K562 (cell line): ENCODE measurements at regions not wholly inside any gene's neighbourhood (a gene's known extent, or its start where the extent isn't known, plus 50 kb on each side); places are given as distances from the start of the nearest gene placed in this dataset.
"Not testable (repeated sequence)": the region's sequence is repeated elsewhere in the genome, so short reads cannot be mapped to it uniquely, and the experiment has no call there.

Source experiments
- ELF4 ChIP-seq: fragments of 450-650 bp; formaldehyde crosslinking; IDR thresholded peaks from 2 replicates; pipeline ENCODE4 v1.4.0; 2022; ENCODE audit warnings: missing genetic modification characterization
- RAD21 ChIP-seq, 2 experiments: fragments of 250-450 bp in 1 of 2; fragments of 450-650 bp in 1 of 2; sonication (Bioruptor Pico) in 1 of 2; formaldehyde crosslinking in 1 of 2; IDR thresholded peaks in 1 of 2; conservative IDR thresholded peaks in 1 of 2; 2 replicates each; pipeline versions ENCODE4 v1.4.0 to v1.8.0; 2020 to 2022; ENCODE audit warnings: mild to moderate bottlenecking in 2 of 2, moderate library complexity in 1 of 2
- TF ChIP-seq, protein P1 (sequence below), 2 experiments: fragments of 450-650 bp; formaldehyde crosslinking in 1 of 2; IDR thresholded peaks; 2 replicates each; pipeline versions ENCODE4 v1.4.0 to v1.6.1; 2014 to 2020; ENCODE audit warnings: mild to moderate bottlenecking in 2 of 2, borderline replicate concordance in 1 of 2, low read depth in 1 of 2
- TF ChIP-seq, protein P2 (sequence below): fragments of 450-650 bp; IDR thresholded peaks from 2 replicates; pipeline ENCODE4 v1.6.1; 2016; ENCODE audit warnings: borderline replicate concordance
- TF ChIP-seq, protein P3 (sequence below): sonication (generic); formaldehyde crosslinking; IDR thresholded peaks from 2 replicates; pipeline ENCODE4 v1.9.0; 2022; ENCODE audit warnings: mild to moderate bottlenecking, missing genetic modification reagents
- TF ChIP-seq, protein P4 (sequence below), 3 experiments: IDR thresholded peaks in 2 of 3; conservative IDR thresholded peaks in 1 of 3; 2 replicates each; pipeline ENCODE4 v1.5.1; 2011 to 2012; ENCODE audit warnings: low read length in 3 of 3, mild to moderate bottlenecking in 3 of 3, control low read depth in 2 of 3, improper control_type of control experiment in 1 of 3, inconsistent platforms in 1 of 3, low read depth in 1 of 3, mixed read lengths in 1 of 3, moderate library complexity in 1 of 3; ENCODE audit not compliant: insufficient read depth in 2 of 3

DNA sequence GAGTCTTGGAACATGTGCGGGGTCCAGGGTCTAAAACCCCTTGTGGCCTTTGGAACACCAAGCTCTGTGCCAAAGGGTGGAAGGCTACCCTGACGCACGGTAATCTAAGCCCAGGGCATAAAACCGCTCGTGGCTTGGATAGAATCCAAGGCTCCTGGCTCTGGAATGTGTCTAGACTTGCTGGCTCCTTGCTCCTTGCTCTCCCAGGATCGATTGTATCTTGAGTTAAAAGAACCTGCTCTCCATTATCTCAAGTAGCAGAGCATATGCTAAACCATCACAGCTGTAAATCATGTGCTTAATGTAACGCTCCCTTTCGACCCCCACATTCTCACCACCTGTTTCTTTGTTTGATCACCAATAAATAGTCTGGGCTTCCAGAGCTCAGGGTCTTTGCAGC is 50.3 kb downstream of the TLCD4 start:
- TF ChIP-seq, protein P1, sequence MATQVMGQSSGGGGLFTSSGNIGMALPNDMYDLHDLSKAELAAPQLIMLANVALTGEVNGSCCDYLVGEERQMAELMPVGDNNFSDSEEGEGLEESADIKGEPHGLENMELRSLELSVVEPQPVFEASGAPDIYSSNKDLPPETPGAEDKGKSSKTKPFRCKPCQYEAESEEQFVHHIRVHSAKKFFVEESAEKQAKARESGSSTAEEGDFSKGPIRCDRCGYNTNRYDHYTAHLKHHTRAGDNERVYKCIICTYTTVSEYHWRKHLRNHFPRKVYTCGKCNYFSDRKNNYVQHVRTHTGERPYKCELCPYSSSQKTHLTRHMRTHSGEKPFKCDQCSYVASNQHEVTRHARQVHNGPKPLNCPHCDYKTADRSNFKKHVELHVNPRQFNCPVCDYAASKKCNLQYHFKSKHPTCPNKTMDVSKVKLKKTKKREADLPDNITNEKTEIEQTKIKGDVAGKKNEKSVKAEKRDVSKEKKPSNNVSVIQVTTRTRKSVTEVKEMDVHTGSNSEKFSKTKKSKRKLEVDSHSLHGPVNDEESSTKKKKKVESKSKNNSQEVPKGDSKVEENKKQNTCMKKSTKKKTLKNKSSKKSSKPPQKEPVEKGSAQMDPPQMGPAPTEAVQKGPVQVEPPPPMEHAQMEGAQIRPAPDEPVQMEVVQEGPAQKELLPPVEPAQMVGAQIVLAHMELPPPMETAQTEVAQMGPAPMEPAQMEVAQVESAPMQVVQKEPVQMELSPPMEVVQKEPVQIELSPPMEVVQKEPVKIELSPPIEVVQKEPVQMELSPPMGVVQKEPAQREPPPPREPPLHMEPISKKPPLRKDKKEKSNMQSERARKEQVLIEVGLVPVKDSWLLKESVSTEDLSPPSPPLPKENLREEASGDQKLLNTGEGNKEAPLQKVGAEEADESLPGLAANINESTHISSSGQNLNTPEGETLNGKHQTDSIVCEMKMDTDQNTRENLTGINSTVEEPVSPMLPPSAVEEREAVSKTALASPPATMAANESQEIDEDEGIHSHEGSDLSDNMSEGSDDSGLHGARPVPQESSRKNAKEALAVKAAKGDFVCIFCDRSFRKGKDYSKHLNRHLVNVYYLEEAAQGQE (IDR thresholded peaks at IDR 0.05; ENCODE audit: borderline replicate concordance), result not testable (repeated sequence)
- TF ChIP-seq, protein P1 (CRISPR knock-in tag; IDR thresholded peaks at IDR 0.05; ENCODE audit: low read depth), result not testable (repeated sequence)
- TF ChIP-seq, protein P2, sequence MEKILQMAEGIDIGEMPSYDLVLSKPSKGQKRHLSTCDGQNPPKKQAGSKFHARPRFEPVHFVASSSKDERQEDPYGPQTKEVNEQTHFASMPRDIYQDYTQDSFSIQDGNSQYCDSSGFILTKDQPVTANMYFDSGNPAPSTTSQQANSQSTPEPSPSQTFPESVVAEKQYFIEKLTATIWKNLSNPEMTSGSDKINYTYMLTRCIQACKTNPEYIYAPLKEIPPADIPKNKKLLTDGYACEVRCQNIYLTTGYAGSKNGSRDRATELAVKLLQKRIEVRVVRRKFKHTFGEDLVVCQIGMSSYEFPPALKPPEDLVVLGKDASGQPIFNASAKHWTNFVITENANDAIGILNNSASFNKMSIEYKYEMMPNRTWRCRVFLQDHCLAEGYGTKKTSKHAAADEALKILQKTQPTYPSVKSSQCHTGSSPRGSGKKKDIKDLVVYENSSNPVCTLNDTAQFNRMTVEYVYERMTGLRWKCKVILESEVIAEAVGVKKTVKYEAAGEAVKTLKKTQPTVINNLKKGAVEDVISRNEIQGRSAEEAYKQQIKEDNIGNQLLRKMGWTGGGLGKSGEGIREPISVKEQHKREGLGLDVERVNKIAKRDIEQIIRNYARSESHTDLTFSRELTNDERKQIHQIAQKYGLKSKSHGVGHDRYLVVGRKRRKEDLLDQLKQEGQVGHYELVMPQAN, result not testable (repeated sequence)
- TF ChIP-seq, protein P3, sequence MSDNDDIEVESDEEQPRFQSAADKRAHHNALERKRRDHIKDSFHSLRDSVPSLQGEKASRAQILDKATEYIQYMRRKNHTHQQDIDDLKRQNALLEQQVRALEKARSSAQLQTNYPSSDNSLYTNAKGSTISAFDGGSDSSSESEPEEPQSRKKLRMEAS, result not testable (repeated sequence)
- not testable (repeated sequence) for TF ChIP-seq ELF4 (CRISPR knock-in tag); RAD21 (CRISPR knock-in tag; conservative IDR thresholded peaks at IDR 0.05 in 1 of 2, IDR thresholded peaks at IDR 0.05 in 1 of 2)
- TF ChIP-seq, protein P4, sequence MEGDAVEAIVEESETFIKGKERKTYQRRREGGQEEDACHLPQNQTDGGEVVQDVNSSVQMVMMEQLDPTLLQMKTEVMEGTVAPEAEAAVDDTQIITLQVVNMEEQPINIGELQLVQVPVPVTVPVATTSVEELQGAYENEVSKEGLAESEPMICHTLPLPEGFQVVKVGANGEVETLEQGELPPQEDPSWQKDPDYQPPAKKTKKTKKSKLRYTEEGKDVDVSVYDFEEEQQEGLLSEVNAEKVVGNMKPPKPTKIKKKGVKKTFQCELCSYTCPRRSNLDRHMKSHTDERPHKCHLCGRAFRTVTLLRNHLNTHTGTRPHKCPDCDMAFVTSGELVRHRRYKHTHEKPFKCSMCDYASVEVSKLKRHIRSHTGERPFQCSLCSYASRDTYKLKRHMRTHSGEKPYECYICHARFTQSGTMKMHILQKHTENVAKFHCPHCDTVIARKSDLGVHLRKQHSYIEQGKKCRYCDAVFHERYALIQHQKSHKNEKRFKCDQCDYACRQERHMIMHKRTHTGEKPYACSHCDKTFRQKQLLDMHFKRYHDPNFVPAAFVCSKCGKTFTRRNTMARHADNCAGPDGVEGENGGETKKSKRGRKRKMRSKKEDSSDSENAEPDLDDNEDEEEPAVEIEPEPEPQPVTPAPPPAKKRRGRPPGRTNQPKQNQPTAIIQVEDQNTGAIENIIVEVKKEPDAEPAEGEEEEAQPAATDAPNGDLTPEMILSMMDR (IDR thresholded peaks at IDR 0.05 in 2 of 3, conservative IDR thresholded peaks at IDR 0.05 in 1 of 3; ENCODE audit: insufficient read depth in 2 of 3, low read depth in 1 of 3, low read length in 3 of 3), result not testable (repeated sequence)
